ENCODE measurements at regions not wholly inside any gene's neighbourhood (a gene's known extent, or its start where the extent isn't known, plus 50 kb on each side); places are given as distances from the start of the nearest gene placed in this dataset.

DNA sequence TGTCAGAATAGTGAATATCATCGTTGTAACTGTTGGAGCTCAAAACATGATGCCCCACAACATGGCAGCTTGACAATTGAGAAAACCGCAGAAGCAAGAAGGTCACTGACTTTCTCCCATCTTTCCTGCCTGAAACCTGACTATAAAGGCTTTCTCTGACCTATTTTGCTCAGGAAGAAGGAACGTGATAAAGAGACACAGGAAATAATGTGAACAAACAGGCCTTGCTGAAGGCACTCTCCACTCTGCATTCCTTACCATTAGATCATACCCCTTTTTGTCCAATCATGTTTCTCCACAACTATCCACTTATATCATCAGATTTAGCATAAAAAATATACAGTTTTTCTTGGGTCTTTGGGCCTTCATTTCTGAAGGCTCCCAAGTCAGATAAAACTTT is 916.8 kb downstream of the METTL15 start:
- TF ChIP-seq ZFP30 (CRISPR knock-in tag; IDR thresholded peaks at IDR 0.05) (no peak), ZC3H10 (CRISPR knock-in tag; IDR thresholded peaks at IDR 0.05) (no peak), BACH2 (CRISPR knock-in tag; IDR thresholded peaks at IDR 0.05; ENCODE audit: borderline replicate concordance) (no peak), ISL1 (CRISPR knock-in tag; IDR thresholded peaks at IDR 0.05) (no peak), ZNF70 (CRISPR knock-in tag; IDR thresholded peaks at IDR 0.05) (no peak), ZNF8 (CRISPR knock-in tag; IDR thresholded peaks at IDR 0.05) (no peak), TCF4 (CRISPR knock-in tag; IDR thresholded peaks at IDR 0.05; ENCODE audit: borderline replicate concordance) (no peak)
- TF ChIP-seq, protein P1, sequence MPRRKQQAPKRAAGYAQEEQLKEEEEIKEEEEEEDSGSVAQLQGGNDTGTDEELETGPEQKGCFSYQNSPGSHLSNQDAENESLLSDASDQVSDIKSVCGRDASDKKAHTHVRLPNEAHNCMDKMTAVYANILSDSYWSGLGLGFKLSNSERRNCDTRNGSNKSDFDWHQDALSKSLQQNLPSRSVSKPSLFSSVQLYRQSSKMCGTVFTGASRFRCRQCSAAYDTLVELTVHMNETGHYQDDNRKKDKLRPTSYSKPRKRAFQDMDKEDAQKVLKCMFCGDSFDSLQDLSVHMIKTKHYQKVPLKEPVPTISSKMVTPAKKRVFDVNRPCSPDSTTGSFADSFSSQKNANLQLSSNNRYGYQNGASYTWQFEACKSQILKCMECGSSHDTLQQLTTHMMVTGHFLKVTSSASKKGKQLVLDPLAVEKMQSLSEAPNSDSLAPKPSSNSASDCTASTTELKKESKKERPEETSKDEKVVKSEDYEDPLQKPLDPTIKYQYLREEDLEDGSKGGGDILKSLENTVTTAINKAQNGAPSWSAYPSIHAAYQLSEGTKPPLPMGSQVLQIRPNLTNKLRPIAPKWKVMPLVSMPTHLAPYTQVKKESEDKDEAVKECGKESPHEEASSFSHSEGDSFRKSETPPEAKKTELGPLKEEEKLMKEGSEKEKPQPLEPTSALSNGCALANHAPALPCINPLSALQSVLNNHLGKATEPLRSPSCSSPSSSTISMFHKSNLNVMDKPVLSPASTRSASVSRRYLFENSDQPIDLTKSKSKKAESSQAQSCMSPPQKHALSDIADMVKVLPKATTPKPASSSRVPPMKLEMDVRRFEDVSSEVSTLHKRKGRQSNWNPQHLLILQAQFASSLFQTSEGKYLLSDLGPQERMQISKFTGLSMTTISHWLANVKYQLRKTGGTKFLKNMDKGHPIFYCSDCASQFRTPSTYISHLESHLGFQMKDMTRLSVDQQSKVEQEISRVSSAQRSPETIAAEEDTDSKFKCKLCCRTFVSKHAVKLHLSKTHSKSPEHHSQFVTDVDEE (CRISPR knock-in tag; IDR thresholded peaks at IDR 0.05), result no peak
- TF ChIP-seq, protein P2, sequence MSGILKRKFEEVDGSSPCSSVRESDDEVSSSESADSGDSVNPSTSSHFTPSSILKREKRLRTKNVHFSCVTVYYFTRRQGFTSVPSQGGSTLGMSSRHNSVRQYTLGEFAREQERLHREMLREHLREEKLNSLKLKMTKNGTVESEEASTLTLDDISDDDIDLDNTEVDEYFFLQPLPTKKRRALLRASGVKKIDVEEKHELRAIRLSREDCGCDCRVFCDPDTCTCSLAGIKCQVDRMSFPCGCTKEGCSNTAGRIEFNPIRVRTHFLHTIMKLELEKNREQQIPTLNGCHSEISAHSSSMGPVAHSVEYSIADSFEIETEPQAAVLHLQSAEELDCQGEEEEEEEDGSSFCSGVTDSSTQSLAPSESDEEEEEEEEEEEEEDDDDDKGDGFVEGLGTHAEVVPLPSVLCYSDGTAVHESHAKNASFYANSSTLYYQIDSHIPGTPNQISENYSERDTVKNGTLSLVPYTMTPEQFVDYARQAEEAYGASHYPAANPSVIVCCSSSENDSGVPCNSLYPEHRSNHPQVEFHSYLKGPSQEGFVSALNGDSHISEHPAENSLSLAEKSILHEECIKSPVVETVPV (CRISPR knock-in tag; IDR thresholded peaks at IDR 0.05), result no peak
- ATAC-seq, result peak; percentile 44; the same call in 2 of the 3 replicates

DNA sequence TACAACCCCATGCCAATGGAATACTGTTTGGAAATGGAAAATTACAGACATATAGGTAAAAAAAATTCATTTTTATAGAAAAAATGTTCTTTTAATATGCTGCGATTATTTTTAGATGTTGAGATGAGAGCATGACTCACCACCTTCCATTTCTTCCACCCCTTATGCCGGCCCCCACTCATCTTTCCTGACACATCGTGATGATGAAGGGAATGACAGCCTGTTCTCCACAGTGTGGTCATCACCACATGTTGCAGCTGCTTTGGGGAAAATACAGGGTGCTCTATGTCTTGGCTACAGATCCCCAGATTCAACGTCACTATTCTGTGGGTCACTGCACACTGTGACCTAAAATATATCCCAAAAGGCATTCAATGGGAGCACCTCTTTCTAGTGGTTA is 916.2 kb downstream of the METTL15 start:
- ATAC-seq, result peak; percentile 41; the same call in 2 of the 3 replicates
- no peak for TF ChIP-seq OSR1 (CRISPR knock-in tag; IDR thresholded peaks at IDR 0.05)
- TF ChIP-seq GLIS3 (CRISPR knock-in tag; IDR thresholded peaks at IDR 0.05), result no peak
- no peak for TF ChIP-seq CSDC2 (CRISPR knock-in tag; IDR thresholded peaks at IDR 0.05)
- no peak for TF ChIP-seq RARB (CRISPR knock-in tag; IDR thresholded peaks at IDR 0.05)
- no peak for TF ChIP-seq ARNTL (CRISPR knock-in tag; IDR thresholded peaks at IDR 0.05; ENCODE audit: borderline replicate concordance, low read depth)
- TF ChIP-seq, protein P3, sequence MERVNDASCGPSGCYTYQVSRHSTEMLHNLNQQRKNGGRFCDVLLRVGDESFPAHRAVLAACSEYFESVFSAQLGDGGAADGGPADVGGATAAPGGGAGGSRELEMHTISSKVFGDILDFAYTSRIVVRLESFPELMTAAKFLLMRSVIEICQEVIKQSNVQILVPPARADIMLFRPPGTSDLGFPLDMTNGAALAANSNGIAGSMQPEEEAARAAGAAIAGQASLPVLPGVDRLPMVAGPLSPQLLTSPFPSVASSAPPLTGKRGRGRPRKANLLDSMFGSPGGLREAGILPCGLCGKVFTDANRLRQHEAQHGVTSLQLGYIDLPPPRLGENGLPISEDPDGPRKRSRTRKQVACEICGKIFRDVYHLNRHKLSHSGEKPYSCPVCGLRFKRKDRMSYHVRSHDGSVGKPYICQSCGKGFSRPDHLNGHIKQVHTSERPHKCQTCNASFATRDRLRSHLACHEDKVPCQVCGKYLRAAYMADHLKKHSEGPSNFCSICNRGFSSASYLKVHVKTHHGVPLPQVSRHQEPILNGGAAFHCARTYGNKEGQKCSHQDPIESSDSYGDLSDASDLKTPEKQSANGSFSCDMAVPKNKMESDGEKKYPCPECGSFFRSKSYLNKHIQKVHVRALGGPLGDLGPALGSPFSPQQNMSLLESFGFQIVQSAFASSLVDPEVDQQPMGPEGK (CRISPR knock-in tag; IDR thresholded peaks at IDR 0.05; ENCODE audit: borderline replicate concordance), result no peak
- no peak for TF ChIP-seq ISL1 (CRISPR knock-in tag; IDR thresholded peaks at IDR 0.05)
- no peak for TF ChIP-seq ZFP30 (CRISPR knock-in tag; IDR thresholded peaks at IDR 0.05)
- TF ChIP-seq ZFP3 (CRISPR knock-in tag; IDR thresholded peaks at IDR 0.05), result no peak
- no peak for TF ChIP-seq ZNF8 (CRISPR knock-in tag; IDR thresholded peaks at IDR 0.05)
- TF ChIP-seq BACH2 (CRISPR knock-in tag; IDR thresholded peaks at IDR 0.05; ENCODE audit: borderline replicate concordance), result no peak
- no peak for TF ChIP-seq SNAI2 (CRISPR knock-in tag; IDR thresholded peaks at IDR 0.05)
- TF ChIP-seq, protein P4, sequence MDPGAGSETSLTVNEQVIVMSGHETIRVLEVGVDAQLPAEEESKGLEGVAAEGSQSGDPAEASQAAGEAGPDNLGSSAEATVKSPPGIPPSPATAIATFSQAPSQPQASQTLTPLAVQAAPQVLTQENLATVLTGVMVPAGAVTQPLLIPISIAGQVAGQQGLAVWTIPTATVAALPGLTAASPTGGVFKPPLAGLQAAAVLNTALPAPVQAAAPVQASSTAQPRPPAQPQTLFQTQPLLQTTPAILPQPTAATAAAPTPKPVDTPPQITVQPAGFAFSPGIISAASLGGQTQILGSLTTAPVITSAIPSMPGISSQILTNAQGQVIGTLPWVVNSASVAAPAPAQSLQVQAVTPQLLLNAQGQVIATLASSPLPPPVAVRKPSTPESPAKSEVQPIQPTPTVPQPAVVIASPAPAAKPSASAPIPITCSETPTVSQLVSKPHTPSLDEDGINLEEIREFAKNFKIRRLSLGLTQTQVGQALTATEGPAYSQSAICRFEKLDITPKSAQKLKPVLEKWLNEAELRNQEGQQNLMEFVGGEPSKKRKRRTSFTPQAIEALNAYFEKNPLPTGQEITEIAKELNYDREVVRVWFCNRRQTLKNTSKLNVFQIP (CRISPR knock-in tag; IDR thresholded peaks at IDR 0.05; ENCODE audit: borderline replicate concordance, low read depth), result no peak
- TF ChIP-seq, protein P1 (CRISPR knock-in tag; IDR thresholded peaks at IDR 0.05), result no peak

DNA sequence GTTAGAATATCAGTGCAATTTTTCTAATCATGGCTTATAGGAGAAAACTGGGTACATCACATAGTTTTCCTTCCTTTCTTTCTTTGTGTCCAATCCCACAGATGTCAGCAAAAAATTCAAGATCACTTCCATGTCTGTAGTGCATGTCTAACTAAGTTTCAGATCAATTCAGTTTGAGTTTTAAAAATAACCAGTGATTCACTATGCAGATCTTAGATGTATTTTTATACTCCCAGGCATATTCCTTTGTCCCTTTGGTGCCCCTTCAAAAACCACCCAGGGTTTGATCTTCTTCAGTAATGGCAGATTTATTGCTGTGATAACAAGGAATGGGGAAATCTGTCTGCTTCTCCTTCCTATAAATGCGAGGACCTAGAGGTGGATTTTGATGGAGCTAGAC is 915.6 kb downstream of the METTL15 start:
- ATAC-seq, result no peak
- TF ChIP-seq, protein P1 (CRISPR knock-in tag; IDR thresholded peaks at IDR 0.05), result no peak
- TF ChIP-seq TOX (CRISPR knock-in tag; IDR thresholded peaks at IDR 0.05; ENCODE audit: borderline replicate concordance) (no peak), ESRRG (CRISPR knock-in tag; IDR thresholded peaks at IDR 0.05) (no peak), ISL1 (CRISPR knock-in tag; IDR thresholded peaks at IDR 0.05) (no peak), BACH2 (CRISPR knock-in tag; IDR thresholded peaks at IDR 0.05; ENCODE audit: borderline replicate concordance) (no peak), ZNF8 (CRISPR knock-in tag; IDR thresholded peaks at IDR 0.05) (no peak)
